ENCODE measurements at regions not wholly inside any gene's neighbourhood (a gene's known extent, or its start where the extent isn't known, plus 50 kb on each side); places are given as distances from the start of the nearest gene placed in this dataset.

GRCh38 chr6:92292067-92292466 is 1127.3 kb downstream of the EPHA7 start:
- TF ChIP-seq POLR2AphosphoS5 (IDR thresholded peaks at IDR 0.05; ENCODE audit: low read depth, low read length) (no peak), POLR2A (IDR thresholded peaks at IDR 0.05; ENCODE audit: low read depth, low read length) (no peak)
